ENCODE measurements at regions not wholly inside any gene's neighbourhood (a gene's known extent, or its start where the extent isn't known, plus 50 kb on each side); places are given as distances from the start of the nearest gene placed in this dataset.

- no peak overlapping the region for H3K4me3 ChIP-seq (ENCODE audit: low read depth, low read length)
- no peak for TF ChIP-seq CTCF (IDR thresholded peaks at IDR 0.05; ENCODE audit: borderline replicate concordance, insufficient read depth, low read depth, low read length)
Observed at GRCh38 chr2:51441786-51442185, 409.9 kb upstream of the NRXN1 start.

- TF ChIP-seq CTCF (IDR thresholded peaks at IDR 0.05; ENCODE audit: borderline replicate concordance, insufficient read depth, low read depth, low read length): no peak
- no peak overlapping the region for H3K4me3 ChIP-seq (ENCODE audit: low read depth, low read length)
Observed at GRCh38 chr2:51424418-51424817, 392.5 kb upstream of the NRXN1 start.

- H3K4me3 ChIP-seq (ENCODE audit: low read depth, low read length): no peak overlapping the region
- no peak for TF ChIP-seq CTCF (IDR thresholded peaks at IDR 0.05; ENCODE audit: borderline replicate concordance, insufficient read depth, low read depth, low read length)
Observed at GRCh38 chr2:51420511-51420910, 388.6 kb upstream of the NRXN1 start.

- H3K4me3 ChIP-seq (ENCODE audit: low read depth, low read length): no peak overlapping the region
- no peak for TF ChIP-seq CTCF (IDR thresholded peaks at IDR 0.05; ENCODE audit: borderline replicate concordance, insufficient read depth, low read depth, low read length)
Observed at GRCh38 chr2:51413726-51414125, 381.8 kb upstream of the NRXN1 start.

- H3K4me3 ChIP-seq (ENCODE audit: low read depth, low read length): no peak overlapping the region
- TF ChIP-seq CTCF (IDR thresholded peaks at IDR 0.05; ENCODE audit: borderline replicate concordance, insufficient read depth, low read depth, low read length): no peak
Observed at GRCh38 chr2:51410331-51410730, 378.4 kb upstream of the NRXN1 start.

GRCh38 chr2:51409920-51410319 is 378.0 kb upstream of the NRXN1 start:
- H3K4me3 ChIP-seq (ENCODE audit: low read depth, low read length): no peak overlapping the region
- TF ChIP-seq CTCF (IDR thresholded peaks at IDR 0.05; ENCODE audit: borderline replicate concordance, insufficient read depth, low read depth, low read length): no peak

GRCh38 chr2:51404226-51404625 is 372.3 kb upstream of the NRXN1 start:
- TF ChIP-seq CTCF (IDR thresholded peaks at IDR 0.05; ENCODE audit: borderline replicate concordance, insufficient read depth, low read depth, low read length): no peak
- H3K4me3 ChIP-seq (ENCODE audit: low read depth, low read length): no peak overlapping the region
